H1 (cell line): ENCODE measurements at regions not wholly inside any gene's neighbourhood (a gene's known extent, or its start where the extent isn't known, plus 50 kb on each side); places are given as distances from the start of the nearest gene placed in this dataset.

Source experiments
- CTCF ChIA-PET: fragments of 300-600 bp; sonication (Branson Sonifier 250); formaldehyde crosslinking; loops from one replicate; lab custom pipeline; 2021; ENCODE audit not compliant: partially characterized antibody; lab: Charles Lee
- POLR2A ChIA-PET: fragments of 300-600 bp; sonication (Branson Sonifier 250); formaldehyde crosslinking; loops from one replicate; lab custom pipeline; 2021; ENCODE audit warnings: inconsistent platforms; ENCODE audit not compliant: partially characterized antibody; lab: Charles Lee
- DNase-seq, 2 experiments: peaks; one replicate each; pipeline versions ENCODE4 v3.0.0 to v3.0.0-alpha.2; 2010 to 2022; ENCODE audit warnings: low spot score in 2 of 2, low read depth in 1 of 2, mixed read lengths in 1 of 2
- FAIRE-seq: peaks from 2 replicates; lab custom pipeline; 2011; peaks lifted over from hg19 to GRCh38; lab: Jason Lieb, UNC
- H2AFZ ChIP-seq: 2 replicates; pipeline ENCODE4 v1.8.1; 2012; ENCODE audit warnings: low read length, inconsistent platforms
- H2AK5ac ChIP-seq: 2 replicates; pipeline ENCODE4 v1.6.1; 2013; ENCODE audit warnings: low read depth, low read length
- H2BK120ac ChIP-seq: replicated peaks from 2 replicates; pipeline ENCODE3; 2013; ENCODE audit warnings: low read depth, low read length, inconsistent platforms
- H2BK12ac ChIP-seq: 2 replicates; pipeline ENCODE4 v1.6.1; 2013; ENCODE audit warnings: low read depth, low read length
- H2BK15ac ChIP-seq: 2 replicates; pipeline ENCODE4 v1.6.1; 2013; ENCODE audit warnings: low read length
- H2BK20ac ChIP-seq: 2 replicates; pipeline ENCODE4 v1.6.1; 2013; ENCODE audit warnings: low read length
- H2BK5ac ChIP-seq: 2 replicates; pipeline ENCODE4 v1.6.1; 2013; ENCODE audit warnings: low read depth, low read length
- H3K14ac ChIP-seq: 2 replicates; pipeline ENCODE4 v1.6.1; 2013; ENCODE audit warnings: inconsistent platforms; ENCODE audit not compliant: insufficient read length
- H3K18ac ChIP-seq: 2 replicates; pipeline ENCODE4 v1.6.1; 2013; ENCODE audit warnings: low read length; ENCODE audit errors: extremely low read depth
- H3K23ac ChIP-seq: 2 replicates; pipeline ENCODE4 v1.6.1; 2013; ENCODE audit warnings: inconsistent platforms; ENCODE audit not compliant: insufficient read length
- H3K23me2 ChIP-seq: 2 replicates; pipeline ENCODE4 v1.6.1; 2013; ENCODE audit warnings: low read depth, low read length
- H3K27ac ChIP-seq: 2 replicates; pipeline ENCODE4 v1.6.1; 2011; ENCODE audit warnings: low read depth, low read length, inconsistent platforms
- H3K27me3 ChIP-seq, 4 experiments: replicated peaks in 1 of 4; 1 replicate in 1 of 4; 2 replicates in 3 of 4; pipeline versions ENCODE4 v1.6.1 to v1.8.1; 2011 to 2013; ENCODE audit warnings: low read length in 3 of 4, mild to moderate bottlenecking in 3 of 4, inconsistent platforms in 2 of 4, mixed read lengths in 2 of 4, moderate library complexity in 1 of 4; ENCODE audit not compliant: control insufficient read depth in 3 of 4, insufficient read depth in 3 of 4; ENCODE audit errors: extremely low read depth in 1 of 4
- H3K36me3 ChIP-seq, 4 experiments: 2 replicates each; pipeline versions ENCODE4 v1.6.1 to v1.8.1; 2011 to 2013; ENCODE audit warnings: mild to moderate bottlenecking in 4 of 4, low read length in 3 of 4, moderate library complexity in 2 of 4, control low read depth in 1 of 4, inconsistent platforms in 1 of 4; ENCODE audit not compliant: insufficient read depth in 4 of 4, control insufficient read depth in 2 of 4
- H3K4ac ChIP-seq: replicated peaks from 2 replicates; pipeline ENCODE3; 2013; ENCODE audit warnings: low read length, low read depth, mixed read lengths, inconsistent platforms; ENCODE audit not compliant: insufficient read length
- H3K4me1 ChIP-seq, 4 experiments: replicated peaks in 1 of 4; 1 replicate in 1 of 4; 2 replicates in 3 of 4; pipeline versions ENCODE4 v1.6.1 to v1.8.1; 2011 to 2013; ENCODE audit warnings: low read length in 3 of 4, inconsistent platforms in 2 of 4, mixed read lengths in 1 of 4; ENCODE audit not compliant: insufficient read depth in 4 of 4, control insufficient read depth in 3 of 4
- H3K4me2 ChIP-seq, 2 experiments: 2 replicates each; pipeline versions ENCODE4 v1.6.1 to v1.8.1; 2011 to 2013; ENCODE audit warnings: low read depth in 2 of 2, low read length in 2 of 2, control low read depth in 1 of 2, inconsistent platforms in 1 of 2, mild to moderate bottlenecking in 1 of 2; ENCODE audit not compliant: insufficient read depth in 1 of 2
- H3K4me3 ChIP-seq, 4 experiments: fragments of 200-600, 300-600 bp in 1 of 4; sonication (generic), shearing (Covaris generic), sonication (Bioruptor Twin) in 1 of 4; 2 replicates each; pipeline versions ENCODE4 v1.5.1 to v1.8.1; 2011 to 2016; ENCODE audit warnings: low read length in 4 of 4, low read depth in 3 of 4, control low read depth in 2 of 4, inconsistent platforms in 2 of 4, mild to moderate bottlenecking in 2 of 4, mixed read lengths in 1 of 4, moderate library complexity in 1 of 4; ENCODE audit not compliant: insufficient read depth in 2 of 4; ENCODE audit errors: extremely low read depth in 1 of 4
- H3K56ac ChIP-seq: replicated peaks from 2 replicates; pipeline ENCODE3; 2013; ENCODE audit warnings: low read depth, mild to moderate bottlenecking, mixed read lengths, low read length, inconsistent platforms; ENCODE audit not compliant: insufficient read length
- H3K79me1 ChIP-seq: 2 replicates; pipeline ENCODE4 v1.6.1; 2013; ENCODE audit warnings: low read depth, low read length, control low read depth
- H3K79me2 ChIP-seq, 2 experiments: 2 replicates each; pipeline versions ENCODE4 v1.6.1 to v1.8.1; 2012 to 2013; ENCODE audit warnings: low read length in 2 of 2, mild to moderate bottlenecking in 2 of 2, inconsistent platforms in 1 of 2; ENCODE audit not compliant: insufficient read depth in 2 of 2, control insufficient read depth in 1 of 2
- H3K9ac ChIP-seq, 4 experiments: replicated peaks in 1 of 4; 1 replicate in 1 of 4; 2 replicates in 3 of 4; pipeline versions ENCODE4 v1.6.1 to v1.8.1; 2011 to 2013; ENCODE audit warnings: low read depth in 3 of 4, low read length in 3 of 4, control low read depth in 2 of 4, mild to moderate bottlenecking in 2 of 4, moderate library complexity in 2 of 4, inconsistent platforms in 1 of 4; ENCODE audit errors: extremely low read depth in 1 of 4
- H3K9me3 ChIP-seq, 2 experiments: 2 replicates each; pipeline versions ENCODE4 v1.6.1 to v1.8.1; 2012 to 2013; ENCODE audit warnings: mild to moderate bottlenecking in 2 of 2, moderate library complexity in 2 of 2, control low read depth in 1 of 2, inconsistent platforms in 1 of 2, low read depth in 1 of 2, low read length in 1 of 2, mixed read lengths in 1 of 2; ENCODE audit not compliant: insufficient read depth in 2 of 2
- H4K20me1 ChIP-seq, 2 experiments: replicated peaks in 1 of 2; 2 replicates each; pipeline versions ENCODE3 to v1.8.1; 2011 to 2013; ENCODE audit warnings: inconsistent platforms in 2 of 2, low read length in 2 of 2, mild to moderate bottlenecking in 1 of 2; ENCODE audit not compliant: insufficient read depth in 2 of 2, control insufficient read depth in 1 of 2
- H4K5ac ChIP-seq: 2 replicates; pipeline ENCODE4 v1.6.1; 2013; ENCODE audit warnings: low read length, low read depth, mixed read lengths, inconsistent platforms; ENCODE audit not compliant: insufficient read length
- H4K8ac ChIP-seq: 2 replicates; pipeline ENCODE4 v1.8.0; 2013; ENCODE audit warnings: mild to moderate bottlenecking, moderate library complexity, low read length, inconsistent platforms; ENCODE audit not compliant: insufficient read depth; ENCODE audit errors: extremely low read depth
- H4K91ac ChIP-seq: replicated peaks from 2 replicates; pipeline ENCODE3; 2013; ENCODE audit warnings: low read length, mixed read lengths, inconsistent platforms; ENCODE audit not compliant: insufficient read length
- CBX5 ChIP-seq: fragments of 300-800, 300-1000 bp; sonication (generic); IDR thresholded peaks from 2 replicates; pipeline ENCODE4 v1.7.1; 2016; ENCODE audit warnings: antibody characterized with exemption, low read length, low read depth
- CHD1 ChIP-seq: IDR thresholded peaks from 2 replicates; pipeline ENCODE4 v1.6.1; 2012; ENCODE audit warnings: low read depth, low read length, improper control_type of control experiment
- CREB1 ChIP-seq: IDR thresholded peaks from 2 replicates; pipeline ENCODE4 v1.6.1; 2012; ENCODE audit warnings: inconsistent platforms
- EP300 ChIP-seq, 2 experiments: IDR thresholded peaks; 1 replicate in 1 of 2; 2 replicates in 1 of 2; pipeline ENCODE4 v1.6.1; 2011 to 2012; ENCODE audit warnings: low read depth in 2 of 2, low read length in 2 of 2, mild to moderate bottlenecking in 2 of 2, borderline replicate concordance in 1 of 2, inconsistent platforms in 1 of 2, moderate library complexity in 1 of 2
- FOSL1 ChIP-seq: IDR thresholded peaks from 2 replicates; pipeline ENCODE4 v1.6.1; 2011; ENCODE audit warnings: mild to moderate bottlenecking, low read depth, low read length, moderate library complexity; ENCODE audit not compliant: insufficient read depth
- GTF2F1 ChIP-seq: IDR thresholded peaks from 2 replicates; pipeline ENCODE4 v1.6.1; 2012; ENCODE audit warnings: low read depth, low read length, improper control_type of control experiment, borderline replicate concordance
- JUN ChIP-seq: IDR thresholded peaks from 2 replicates; pipeline ENCODE4 v1.6.1; 2011; ENCODE audit warnings: low read depth, mild to moderate bottlenecking, improper control_type of control experiment, low read length
- RBBP5 ChIP-seq: IDR thresholded peaks from 2 replicates; pipeline ENCODE4 v1.7.1; 2012; ENCODE audit warnings: low read depth, mild to moderate bottlenecking, inconsistent platforms, low read length, moderate library complexity, borderline replicate concordance
- RNF2 ChIP-seq: fragments of 200-900, 300-1000 bp; sonication (generic); IDR thresholded peaks from 2 replicates; pipeline ENCODE4 v1.7.1; 2016; ENCODE audit warnings: borderline replicate concordance, low read depth, mild to moderate bottlenecking, antibody characterized with exemption, low read length; ENCODE audit not compliant: poor library complexity, severe bottlenecking; ENCODE audit errors: missing control alignments
- RXRA ChIP-seq: IDR thresholded peaks from 2 replicates; pipeline ENCODE4 v1.6.1; 2011; ENCODE audit warnings: low read depth, mild to moderate bottlenecking, low read length, moderate library complexity; ENCODE audit not compliant: insufficient read depth
- SRF ChIP-seq: IDR thresholded peaks from 2 replicates; pipeline ENCODE4 v1.6.1; 2011; ENCODE audit warnings: mild to moderate bottlenecking, low read depth, low read length, moderate library complexity
- TAF7 ChIP-seq: optimal IDR thresholded peaks from 2 replicates; pipeline ENCODE3; 2011; ENCODE audit warnings: low read depth, mild to moderate bottlenecking, inconsistent platforms, low read length, moderate library complexity, borderline replicate concordance
- WGBS, 2 experiments: shearing (Covaris generic) in 1 of 2; methylation state at CpG; one replicate each; pipeline versions ENCODE4 v1.1.6 to v1.1.7; 2013 to 2015; ENCODE audit warnings: low lambda C conversion rate in 2 of 2, mixed read lengths in 2 of 2, inconsistent platforms in 1 of 2, low coverage in 1 of 2, missing lambda C conversion rate in 1 of 2; ENCODE audit not compliant: insufficient replicate concordance in 2 of 2, insufficient coverage in 1 of 2, insufficient read length in 1 of 2; ENCODE audit errors: extremely low coverage in 1 of 2, missing lambda C conversion rate in 1 of 2; 5-methylcytosine and 5-hydroxymethylcytosine counted together

DNA sequence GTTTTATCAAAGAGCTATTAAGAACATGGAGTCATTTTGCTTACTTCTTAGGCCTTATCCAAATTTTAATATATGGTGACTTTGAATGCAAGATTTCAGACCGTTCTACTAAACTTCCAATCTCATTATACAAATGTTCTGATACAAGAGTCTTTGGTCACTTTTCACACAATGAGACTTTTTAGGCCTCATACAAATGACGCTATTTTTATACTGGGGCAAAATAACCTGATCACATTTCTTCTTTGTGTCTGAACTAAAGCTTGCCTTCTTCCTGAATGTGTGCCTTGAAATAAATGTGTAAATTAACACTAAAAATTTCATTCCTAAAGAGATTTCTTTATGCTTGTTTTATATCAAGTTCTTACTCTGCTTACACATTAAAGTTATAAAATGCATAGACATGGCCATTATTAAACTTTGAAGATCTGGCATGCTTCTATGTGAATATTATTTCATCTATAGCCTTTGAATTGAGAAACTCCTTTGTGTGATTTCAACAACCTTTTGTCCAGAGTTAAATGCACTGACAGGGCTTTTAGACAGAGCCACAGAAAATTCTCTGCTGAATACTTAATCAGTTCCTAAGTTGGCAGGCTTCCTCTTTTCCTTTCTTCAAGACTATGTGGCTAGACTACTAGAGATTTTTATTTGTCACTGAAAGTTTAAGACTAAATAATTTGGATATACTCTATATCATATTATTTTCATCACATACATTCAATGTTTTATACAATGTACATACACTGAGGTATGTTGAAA, 86.1 kb downstream of the EDNRB start:
- Histone ChIP-seq H2BK15ac (no peak overlapping the region), H4K5ac (no peak overlapping the region), H4K8ac (no peak overlapping the region), H3K23ac (no peak overlapping the region), H3K4me3 (no peak overlapping the region), H3K36me3 (no peaks in the 10 kb centered on the region), H2BK12ac (no peak overlapping the region), H3K4ac (no peak overlapping the region), H3K56ac (no peak overlapping the region), H3K9ac (no peak overlapping the region), H3K79me2 (no peaks in the 10 kb centered on the region), H3K4me2 (no peak overlapping the region), H3K18ac (no peak overlapping the region), H3K27ac (no peak overlapping the region), H3K27me3 (no peaks in the 10 kb centered on the region), H2AFZ (no peak overlapping the region), H4K91ac (no peak overlapping the region), H2BK20ac (no peak overlapping the region), H4K20me1 (no peaks in the 10 kb centered on the region), H3K4me1 (no peaks in the 10 kb centered on the region; a peak in 1 of 7 replicates), H2BK5ac (no peak overlapping the region), H2BK120ac (no peak overlapping the region), H3K9me3 (no peaks in the 10 kb centered on the region), H2AK5ac (no peak overlapping the region), H3K14ac (no peak overlapping the region), H3K23me2 (no peaks in the 10 kb centered on the region), H3K79me1 (no peaks in the 10 kb centered on the region)
- 95% methylated on average over 2 of the region's 2 CpGs; no CpG with 5 or more reads in 1 of the 2 experiments for WGBS, 2 experiments
- ChIA-PET CTCF (interaction anchor here (1.5 to 1.6 kb wide), 2 partner anchors 18 to 288 kb away, joined by 3 to 4 read pairs; no protein-coding TSS in a partner anchor), POLR2A (no interaction called here)
- no peak for FAIRE-seq
- DNase-seq = no peak
- TF ChIP-seq CREB1 = no peak
- TF ChIP-seq FOSL1 = no peak
- no peak for TF ChIP-seq GTF2F1
- no peak for TF ChIP-seq RXRA
- TF ChIP-seq CHD1 = no peak
- TF ChIP-seq SRF = no peak
- TF ChIP-seq RNF2 = no peak
- TF ChIP-seq EP300 (IDR thresholded peaks at IDR 0.05; ENCODE audit: borderline replicate concordance in 1 of 2, low read depth in 2 of 2, low read length in 2 of 2) = no peak
- TF ChIP-seq TAF7 = no peak
- TF ChIP-seq CBX5 = no peak
- TF ChIP-seq JUN = no peak
- TF ChIP-seq RBBP5 = no peak
